IMR-90 (cell line): ENCODE measurements at regions not wholly inside any gene's neighbourhood (a gene's known extent, or its start where the extent isn't known, plus 50 kb on each side); places are given as distances from the start of the nearest gene placed in this dataset.

ENCODE experiments used
- CTCF ChIP-seq: conservative IDR thresholded peaks from 2 replicates; pipeline ENCODE4 v1.5.1; 2012; ENCODE audit warnings: mild to moderate bottlenecking, low read depth, low read length, improper control_type of control experiment
- RAD21 ChIP-seq: IDR thresholded peaks from 2 replicates; pipeline ENCODE4 v1.6.1; 2012; ENCODE audit warnings: low read length, improper control_type of control experiment

DNA sequence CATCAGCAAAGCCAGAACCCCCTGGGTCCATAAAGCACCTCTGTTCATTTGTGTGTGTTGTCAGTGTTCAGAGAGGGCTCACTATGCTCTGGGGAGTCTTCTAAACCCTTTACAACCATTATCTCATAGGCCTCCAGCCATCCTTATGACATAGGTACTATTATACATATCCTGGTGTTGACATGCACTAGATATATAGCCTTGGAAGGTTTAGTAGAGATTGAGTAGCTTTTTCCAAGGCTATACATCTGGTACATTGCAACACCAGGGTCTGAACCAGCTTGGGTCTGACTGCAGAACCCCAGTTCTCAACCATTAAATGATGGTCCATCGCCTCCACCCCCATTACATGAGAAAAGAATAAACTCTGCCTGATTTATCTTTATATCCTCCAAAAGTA, 253.6 kb upstream of the MKLN1 start:
- TF ChIP-seq CTCF = no peak
- no peak for TF ChIP-seq RAD21
